ENCODE measurements at regions not wholly inside any gene's neighbourhood (a gene's known extent, or its start where the extent isn't known, plus 50 kb on each side); places are given as distances from the start of the nearest gene placed in this dataset.

- no peak for TF ChIP-seq CTCF (IDR thresholded peaks at IDR 0.05)
- no peak for TF ChIP-seq POLR2A (IDR thresholded peaks at IDR 0.05)
These were observed 409.0 kb downstream of the DAD1 start for GRCh38 chr14:22180045-22180444.
